ENCODE measurements at regions not wholly inside any gene's neighbourhood (a gene's known extent, or its start where the extent isn't known, plus 50 kb on each side); places are given as distances from the start of the nearest gene placed in this dataset.

GRCh38 chr10:88080213-88080612, 216.8 kb downstream of the PTEN start:
- ChIA-PET POLR2A (interaction anchor here (2.7 kb wide), 1 partner anchor 11 kb away, joined by 7 read pairs; no protein-coding TSS in a partner anchor), CTCF (no interaction called here)
- Mint-ChIP-seq H3K36me3 (ENCODE audit: low read depth) (no peaks in the 10 kb centered on the region), H3K27me3 (peaks cover 22% of the 10 kb centered on the region), H3K4me1 (peaks cover 11% of the 10 kb centered on the region), H3K4me3 (no peak overlapping the region), H3K27ac (no peak overlapping the region), H3K9me3 (no peaks in the 10 kb centered on the region)
- DNase-seq: no peak

- H3K4me3 Mint-ChIP-seq: no peak overlapping the region
- no peak overlapping the region for H3K27ac Mint-ChIP-seq
- H3K9me3 Mint-ChIP-seq: no peaks in the 10 kb centered on the region
- DNase-seq: no peak
- CTCF ChIA-PET: no interaction called here
- peaks cover 18% of the 10 kb centered on the region for H3K27me3 Mint-ChIP-seq
- H3K36me3 Mint-ChIP-seq (ENCODE audit: low read depth): no peaks in the 10 kb centered on the region
- POLR2A ChIA-PET: interaction anchor here (2.3 kb wide), 1 partner anchor 10 kb away, joined by 7 read pairs; no protein-coding TSS in a partner anchor
- H3K4me1 Mint-ChIP-seq: peaks cover 3% of the 10 kb centered on the region
Measured at GRCh38 chr10:88081457-88082054, 218.1 kb downstream of the PTEN start.

GRCh38 chr10:88082391-88082790, 219.0 kb downstream of the PTEN start:
- ChIA-PET CTCF (no interaction called here), POLR2A (interaction anchor here (0.9 to 2.3 kb wide), 2 partner anchors 9 to 11 kb away, joined by 3 to 7 read pairs; no protein-coding TSS in a partner anchor)
- no peak overlapping the region for H3K27ac Mint-ChIP-seq
- peaks cover under 1% of the 10 kb centered on the region for H3K36me3 Mint-ChIP-seq (ENCODE audit: low read depth)
- no peak for DNase-seq
- peaks cover 3% of the 10 kb centered on the region for H3K4me1 Mint-ChIP-seq
- peaks cover 21% of the 10 kb centered on the region for H3K27me3 Mint-ChIP-seq
- no peaks in the 10 kb centered on the region for H3K9me3 Mint-ChIP-seq
- no peak overlapping the region for H3K4me3 Mint-ChIP-seq

GRCh38 chr10:88082806-88083596, 219.6 kb downstream of the PTEN start:
- Mint-ChIP-seq H3K27me3 (peaks cover 17% of the 10 kb centered on the region), H3K9me3 (no peaks in the 10 kb centered on the region), H3K36me3 (ENCODE audit: low read depth) (peaks cover 3% of the 10 kb centered on the region), H3K4me3 (no peak overlapping the region), H3K27ac (no peak overlapping the region), H3K4me1 (peaks cover 3% of the 10 kb centered on the region)
- ChIA-PET CTCF (no interaction called here), POLR2A (interaction anchor here (0.9 to 2.3 kb wide), 2 partner anchors 8 to 11 kb away, joined by 3 to 7 read pairs; no protein-coding TSS in a partner anchor)
- DNase-seq: no peak

- Mint-ChIP-seq H3K9me3 (no peaks in the 10 kb centered on the region), H3K27ac (no peak overlapping the region), H3K27me3 (peaks cover 19% of the 10 kb centered on the region), H3K36me3 (ENCODE audit: low read depth) (peaks cover 3% of the 10 kb centered on the region), H3K4me3 (no peak overlapping the region), H3K4me1 (peaks cover 3% of the 10 kb centered on the region)
- ChIA-PET CTCF (no interaction called here), POLR2A (no interaction called here)
- no peak for DNase-seq
Measured at GRCh38 chr10:88083597-88083989, 220.2 kb downstream of the PTEN start.

GRCh38 chr10:88086187-88086960, 222.9 kb downstream of the PTEN start:
- Mint-ChIP-seq H3K27ac (no peak overlapping the region), H3K4me3 (no peak overlapping the region), H3K27me3 (peaks cover 18% of the 10 kb centered on the region), H3K9me3 (no peaks in the 10 kb centered on the region), H3K36me3 (ENCODE audit: low read depth) (peaks cover 11% of the 10 kb centered on the region), H3K4me1 (peaks cover 21% of the 10 kb centered on the region)
- DNase-seq: no peak
- POLR2A ChIA-PET: no interaction called here
- CTCF ChIA-PET: interaction anchor here (0.5 to 0.7 kb wide), 3 partner anchors 14 to 783 kb away, joined by 3 to 6 read pairs (median 4); no protein-coding TSS in a partner anchor

- ChIA-PET POLR2A (no interaction called here), CTCF (no interaction called here)
- H3K27ac Mint-ChIP-seq: no peak overlapping the region
- DNase-seq: no peak
- no peak overlapping the region for H3K4me3 Mint-ChIP-seq
- no peaks in the 10 kb centered on the region for H3K9me3 Mint-ChIP-seq
- H3K27me3 Mint-ChIP-seq: peaks cover 23% of the 10 kb centered on the region
- peaks cover 11% of the 10 kb centered on the region for H3K36me3 Mint-ChIP-seq (ENCODE audit: low read depth)
- H3K4me1 Mint-ChIP-seq: peaks cover 38% of the 10 kb centered on the region
Measured at GRCh38 chr10:88088441-88089340, 225.3 kb downstream of the PTEN start.

GRCh38 chr10:88089498-88089897, 226.1 kb downstream of the PTEN start:
- Mint-ChIP-seq H3K4me3 (no peak overlapping the region), H3K4me1 (peaks cover 38% of the 10 kb centered on the region), H3K27ac (no peak overlapping the region), H3K9me3 (no peaks in the 10 kb centered on the region), H3K36me3 (ENCODE audit: low read depth) (peaks cover 14% of the 10 kb centered on the region), H3K27me3 (peaks cover 26% of the 10 kb centered on the region)
- no peak for DNase-seq
- POLR2A ChIA-PET: no interaction called here
- CTCF ChIA-PET: no interaction called here

GRCh38 chr10:88090568-88091214, 227.3 kb downstream of the PTEN start:
- no peak for DNase-seq
- Mint-ChIP-seq H3K27ac (peak overlapping the region; percentile 85), H3K4me3 (no peak overlapping the region)

GRCh38 chr10:88091490-88092061, 228.2 kb downstream of the PTEN start:
- peak overlapping the region; percentile 85 for H3K27ac Mint-ChIP-seq
- H3K4me1 Mint-ChIP-seq: peaks cover 38% of the 10 kb centered on the region
- ChIA-PET POLR2A (interaction anchor here (0.7 to 2.7 kb wide), 18 partner anchors 10 to 298 kb away, joined by 3 to 29 read pairs (median 4); partner anchors contain the start of genes ATAD1, KLLN and PTEN), CTCF (interaction anchor here (0.5 to 1.6 kb wide), 9 partner anchors 19 to 492 kb away, joined by 3 to 9 read pairs (median 3); partner anchors contain the start of gene RNLS)
- H3K4me3 Mint-ChIP-seq: no peak overlapping the region
- H3K36me3 Mint-ChIP-seq (ENCODE audit: low read depth): peaks cover 19% of the 10 kb centered on the region
- H3K9me3 Mint-ChIP-seq: peaks cover 2% of the 10 kb centered on the region
- peak; percentile 85 for DNase-seq
- H3K27me3 Mint-ChIP-seq: peaks cover 28% of the 10 kb centered on the region

More at GRCh38 chr10:88090568-88091214, 227.3 kb downstream of the PTEN start:
- Mint-ChIP-seq H3K27me3 (peaks cover 28% of the 10 kb centered on the region), H3K4me1 (peaks cover 38% of the 10 kb centered on the region), H3K9me3 (peaks cover 2% of the 10 kb centered on the region), H3K36me3 (ENCODE audit: low read depth) (peaks cover 19% of the 10 kb centered on the region)
- ChIA-PET POLR2A (interaction anchor here (0.8 to 2.7 kb wide), 13 partner anchors 9 to 299 kb away, joined by 3 to 29 read pairs (median 7); partner anchors contain the start of genes ATAD1, KLLN and PTEN), CTCF (interaction anchor here (0.8 to 1.6 kb wide), 6 partner anchors 18 to 493 kb away, joined by 3 to 9 read pairs (median 4); partner anchors contain the start of gene RNLS)

GRCh38 chr10:88092265-88092664, 228.8 kb downstream of the PTEN start:
- no peak overlapping the region for H3K27ac Mint-ChIP-seq
- no peak for DNase-seq
- CTCF ChIA-PET: interaction anchor here (0.5 to 1.6 kb wide), 6 partner anchors 19 to 296 kb away, joined by 3 to 9 read pairs (median 3); no protein-coding TSS in a partner anchor

More at GRCh38 chr10:88092265-88092664, 228.8 kb downstream of the PTEN start:
- POLR2A ChIA-PET: interaction anchor here (0.8 to 2.7 kb wide), 11 partner anchors 11 to 294 kb away, joined by 3 to 29 read pairs (median 7); partner anchors contain the start of genes KLLN and PTEN
- H3K4me3 Mint-ChIP-seq: no peak overlapping the region
- peaks cover 38% of the 10 kb centered on the region for H3K4me1 Mint-ChIP-seq
- H3K36me3 Mint-ChIP-seq (ENCODE audit: low read depth): peaks cover 19% of the 10 kb centered on the region
- peaks cover 26% of the 10 kb centered on the region for H3K27me3 Mint-ChIP-seq
- peaks cover 2% of the 10 kb centered on the region for H3K9me3 Mint-ChIP-seq

Data from activated CD4-positive, alpha-beta memory T cell treated with anti-CD3 and anti-CD28 coated beads, Interleukin-2, amount 10 ng/mL, durations not matched to agents 7 days and 5 days (primary cell).